Keratinocyte (primary cell): ENCODE measurements at regions not wholly inside any gene's neighbourhood (a gene's known extent, or its start where the extent isn't known, plus 50 kb on each side); places are given as distances from the start of the nearest gene placed in this dataset.

Source experiments
- CTCF ChIP-seq, 3 experiments: IDR thresholded peaks in 1 of 3; conservative IDR thresholded peaks in 1 of 3; optimal IDR thresholded peaks in 1 of 3; 2 replicates in 2 of 3; 3 replicates in 1 of 3; pipeline versions ENCODE3 to v1.5.1; 2011; ENCODE audit warnings: low read length in 3 of 3, mild to moderate bottlenecking in 3 of 3, moderate library complexity in 2 of 3, control low read depth in 1 of 3, inconsistent platforms in 1 of 3; ENCODE audit not compliant: insufficient read depth in 2 of 3; ENCODE audit errors: extremely low read depth in 1 of 3
- EZH2 ChIP-seq: IDR thresholded peaks from one replicate; pipeline ENCODE4 v1.6.1; 2012; ENCODE audit warnings: inconsistent platforms, mild to moderate bottlenecking, low read length, moderate library complexity

GRCh38 chr18:51478908-51479307 is 281.4 kb upstream of the MEX3C start:
- no peak for TF ChIP-seq CTCF (optimal IDR thresholded peaks at IDR 0.05 in 1 of 3, IDR thresholded peaks at IDR 0.05 in 1 of 3, conservative IDR thresholded peaks at IDR 0.05 in 1 of 3; ENCODE audit: extremely low read depth in 1 of 3, insufficient read depth in 2 of 3, low read length in 3 of 3)
- no peak for TF ChIP-seq EZH2
